ENCODE measurements at regions not wholly inside any gene's neighbourhood (a gene's known extent, or its start where the extent isn't known, plus 50 kb on each side); places are given as distances from the start of the nearest gene placed in this dataset.

GRCh38 chr5:128904805-128905567 lies 60.3 kb upstream of the SLC27A6 start:
- no peak overlapping the region for H4K5ac ChIP-seq (ENCODE audit: low read depth, low read length)
- H2AK5ac ChIP-seq (ENCODE audit: low read depth, low read length) = no peak overlapping the region
- no peaks in the 10 kb centered on the region for H3K4me1 ChIP-seq (ENCODE audit: control insufficient read depth, insufficient read depth, low read length)
- no peak for DNase-seq
- no peak overlapping the region for H3K56ac ChIP-seq (ENCODE audit: extremely low read depth, insufficient read depth, low read length)
- H3K27me3 ChIP-seq (ENCODE audit: control insufficient read depth, insufficient read depth, low read length) = no peaks in the 10 kb centered on the region
- WGBS, 2 experiments (ENCODE audit: extremely low coverage in 2 of 2, insufficient read length in 1 of 2) = 20% methylated on average over 1 of the region's 3 CpGs; no CpG with 5 or more reads in 1 of the 2 experiments
- H4K8ac ChIP-seq (ENCODE audit: low read depth in 2 of 2, low read length in 2 of 2) = no peak overlapping the region
- no peak for ATAC-seq (ENCODE audit: low read depth)
- dilution Hi-C loops (cut with HindIII; ENCODE audit: low sequenced_read_pairs, unreplicated experiment) = no loop called here
- H3K4me3 ChIP-seq (ENCODE audit: insufficient read depth, low read depth, low read length) = no peak overlapping the region
- no peak overlapping the region for H2BK15ac ChIP-seq (ENCODE audit: low read depth, low read length)
- no peaks in the 10 kb centered on the region for H4K20me1 ChIP-seq (ENCODE audit: insufficient read depth, low read length)
- no TSS peak for BruUV-seq (replicated peaks)
- H3K9ac ChIP-seq (ENCODE audit: low read depth, low read length) = no peak overlapping the region
- H2AK9ac ChIP-seq (replicated peaks; ENCODE audit: low read depth, low read length, poor library complexity) = no peak overlapping the region
- H3K18ac ChIP-seq (ENCODE audit: low read depth, low read length) = no peak overlapping the region
- no peaks in the 10 kb centered on the region for H3K9me1 ChIP-seq (ENCODE audit: insufficient read depth, low read length)
- no peaks in the 10 kb centered on the region for H3K36me3 ChIP-seq (ENCODE audit: control insufficient read depth, insufficient read depth, low read length)
- TF ChIP-seq SMC3 (IDR thresholded peaks at IDR 0.05; ENCODE audit: low read depth, low read length) (no peak), MXI1 (IDR thresholded peaks at IDR 0.05; ENCODE audit: borderline replicate concordance, low read depth, low read length) (no peak), BHLHE40 (IDR thresholded peaks at IDR 0.05; ENCODE audit: low read depth, low read length) (no peak)
- H3K79me1 ChIP-seq (ENCODE audit: low read depth in 1 of 2, low read length in 2 of 2) = no peaks in the 10 kb centered on the region
- H3K4ac ChIP-seq (ENCODE audit: low read depth, low read length) = no peak overlapping the region
- H3K14ac ChIP-seq (replicated peaks; ENCODE audit: low read depth, low read length) = no peak overlapping the region
- H3K27ac ChIP-seq (ENCODE audit: insufficient read depth, low read length) = no peak overlapping the region
- no peak overlapping the region for H2BK20ac ChIP-seq (ENCODE audit: low read depth, low read length)
- H3K4me2 ChIP-seq (ENCODE audit: low read depth, low read length) = no peak overlapping the region
- in situ Hi-C loops (cut with MboI; ENCODE audit: low sequenced_read_pairs) = loop anchor here (10.0 to 25.0 kb wide), 3 partner anchors 107 to 870 kb away; no protein-coding TSS in a partner anchor
- no peak overlapping the region for H4K91ac ChIP-seq (ENCODE audit: insufficient read depth, low read depth, low read length)
- intact Hi-C loops (cut with micrococcal nuclease) = loop anchor here (1.0 to 10.0 kb wide), 7 partner anchors 148 to 948 kb away; partner anchors contain the start of gene ISOC1
- no peak overlapping the region for H2BK5ac ChIP-seq (ENCODE audit: low read depth, low read length, poor library complexity, severe bottlenecking)
- ChIA-PET POLR2A (ENCODE audit: unreplicated experiment) (no interaction called here), CTCF (interaction anchor here (0.6 to 1.6 kb wide), 7 partner anchors 9 to 867 kb away, joined by 3 to 5 read pairs (median 3); no protein-coding TSS in a partner anchor)
- no peak overlapping the region for H2AFZ ChIP-seq (replicated peaks; ENCODE audit: low read length, poor library complexity)
- no peaks in the 10 kb centered on the region for H3K9me3 ChIP-seq (ENCODE audit: control insufficient read depth, insufficient read depth, low read length)
- H3K23ac ChIP-seq (ENCODE audit: low read depth, low read length) = no peak overlapping the region
- no peak overlapping the region for H2BK120ac ChIP-seq (ENCODE audit: low read depth, low read length)
